Suppressor macrophage treated with lipopolysaccharide for 4 hours (primary cell): ENCODE measurements at regions not wholly inside any gene's neighbourhood (a gene's known extent, or its start where the extent isn't known, plus 50 kb on each side); places are given as distances from the start of the nearest gene placed in this dataset.

Experiments used
- DNase-seq: peaks from one replicate; pipeline ENCODE4 v3.0.0-alpha.2; 2020

DNA sequence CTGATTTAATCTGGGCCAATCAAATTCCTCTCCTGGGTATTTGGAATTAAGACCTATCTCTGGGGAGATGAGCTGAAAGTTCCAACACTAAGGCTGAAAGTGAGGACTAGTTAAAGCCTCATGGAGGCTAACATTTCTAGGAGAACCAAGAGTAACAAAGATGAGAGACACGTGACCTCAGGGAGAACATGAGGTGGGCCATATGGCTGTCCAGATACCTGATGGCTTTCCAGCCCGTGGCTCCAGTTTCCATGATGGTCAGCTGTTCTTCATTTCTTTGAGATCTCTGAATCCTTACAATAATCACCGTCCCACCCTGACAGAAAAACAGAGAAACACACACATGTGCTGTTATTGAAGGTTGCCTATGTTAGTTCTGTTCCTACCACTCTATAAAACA is 66.1 kb downstream of the LEPR start:
- no peak for DNase-seq

DNA sequence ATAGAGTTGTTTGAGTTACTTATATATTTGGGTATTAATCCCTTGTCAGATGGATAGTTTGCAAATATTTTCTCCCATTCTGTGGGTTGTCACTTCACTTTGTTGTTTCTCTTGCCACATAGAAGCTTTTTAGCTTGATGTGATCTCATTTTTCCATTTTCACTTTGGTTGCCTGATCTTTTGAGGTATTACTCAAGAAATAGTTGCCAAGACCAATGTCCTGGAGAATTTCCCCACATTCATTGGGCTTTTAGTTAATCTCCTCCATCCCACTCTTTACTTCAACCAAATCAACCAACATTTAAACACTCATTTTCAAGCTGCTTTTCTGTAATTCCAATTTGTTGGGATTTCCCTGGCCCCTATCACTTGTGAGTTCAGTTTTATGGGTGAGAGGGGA is 69.0 kb downstream of the LEPR start:
- DNase-seq, result no peak

DNA sequence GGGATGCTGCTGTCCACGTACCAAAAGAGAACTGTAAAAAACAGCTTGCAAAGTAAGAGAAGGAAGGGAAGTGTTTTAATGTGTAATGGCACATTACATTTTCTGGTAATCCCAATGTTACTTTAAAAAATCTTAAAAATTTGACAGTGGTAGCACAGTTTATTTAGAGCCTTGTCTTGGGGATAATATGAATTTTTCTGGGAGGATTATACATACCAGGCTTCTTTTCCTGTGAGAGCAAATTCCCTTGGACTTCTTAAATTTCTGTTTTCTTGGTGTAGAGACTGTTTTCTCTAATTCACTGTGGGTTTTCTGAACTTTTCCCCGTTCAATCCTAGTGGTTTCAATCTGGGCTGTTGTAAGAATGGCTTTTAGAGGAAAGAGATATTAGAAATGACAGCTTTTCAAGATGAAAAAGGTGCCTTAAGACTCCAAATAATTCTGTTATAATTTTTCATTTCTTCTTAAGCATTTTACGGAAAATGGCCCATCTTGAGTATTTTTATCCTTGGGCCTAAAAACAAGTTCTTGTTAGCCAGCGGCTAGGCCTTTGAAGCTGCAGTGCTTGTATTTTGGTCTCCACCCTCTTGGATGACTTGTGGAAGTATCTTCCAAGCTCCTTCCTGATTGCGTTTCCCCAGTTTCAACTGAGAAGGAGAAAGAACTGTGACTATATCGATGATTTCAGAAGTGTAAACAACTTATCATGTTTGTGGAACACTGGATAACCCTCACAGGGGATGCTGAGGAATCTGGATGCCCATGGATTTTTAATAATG is 70.0 kb downstream of the LEPR start:
- DNase-seq, result no peak

DNA sequence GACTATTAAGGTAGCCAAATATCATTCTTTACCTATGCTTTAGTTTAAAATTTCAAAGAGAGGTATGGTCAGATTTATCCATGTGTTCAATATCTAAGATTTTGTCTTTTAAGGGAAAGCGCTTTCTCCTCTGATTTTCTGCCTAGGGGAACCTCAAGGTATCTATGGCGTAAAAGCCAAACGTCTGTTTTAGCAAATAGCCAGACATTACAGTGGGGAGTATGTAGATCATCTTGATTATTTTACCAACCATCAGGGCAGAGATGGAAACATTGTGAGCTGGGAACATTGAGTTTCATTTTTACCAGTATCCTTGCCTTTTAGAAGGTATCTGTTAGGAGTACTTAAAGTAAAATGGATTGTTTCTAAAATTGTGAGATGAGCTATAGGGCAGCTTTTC is 71.0 kb downstream of the LEPR start:
- no peak for DNase-seq

- no peak for DNase-seq
These were observed 73.3 kb downstream of the LEPR start for GRCh38 chr1:65493802-65494201.

- DNase-seq, result no peak
These were observed 74.2 kb downstream of the LEPR start for GRCh38 chr1:65494671-65495070.

- no peak for DNase-seq
These were observed 74.7 kb downstream of the LEPR start for GRCh38 chr1:65495137-65495536.

- DNase-seq, result no peak
These were observed 76.9 kb downstream of the LEPR start for GRCh38 chr1:65497256-65497830.

- DNase-seq, result no peak
These were observed 83.0 kb downstream of the LEPR start for GRCh38 chr1:65503427-65503826.

DNA sequence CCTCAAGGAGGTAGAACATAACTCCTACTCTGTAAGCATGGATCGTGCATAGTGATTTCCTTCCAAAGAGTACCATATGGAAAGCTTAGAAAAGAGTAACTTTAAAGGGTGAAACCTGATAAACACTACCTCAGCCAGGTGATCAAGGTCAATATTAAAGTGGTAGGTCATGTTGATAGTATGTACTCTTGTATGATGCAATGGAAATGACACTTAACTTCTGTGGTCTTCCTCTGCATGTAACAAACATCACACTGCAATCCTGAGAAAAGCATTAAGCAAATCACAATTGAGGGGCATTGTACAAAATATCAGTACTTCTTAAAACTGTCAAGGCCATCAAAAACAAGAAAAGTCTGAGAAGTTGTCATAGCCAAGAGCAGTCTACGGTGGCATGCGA is 83.8 kb downstream of the LEPR start:
- no peak for DNase-seq

GRCh38 chr1:65505547-65506300 is 85.3 kb downstream of the LEPR start:
- no peak for DNase-seq

DNA sequence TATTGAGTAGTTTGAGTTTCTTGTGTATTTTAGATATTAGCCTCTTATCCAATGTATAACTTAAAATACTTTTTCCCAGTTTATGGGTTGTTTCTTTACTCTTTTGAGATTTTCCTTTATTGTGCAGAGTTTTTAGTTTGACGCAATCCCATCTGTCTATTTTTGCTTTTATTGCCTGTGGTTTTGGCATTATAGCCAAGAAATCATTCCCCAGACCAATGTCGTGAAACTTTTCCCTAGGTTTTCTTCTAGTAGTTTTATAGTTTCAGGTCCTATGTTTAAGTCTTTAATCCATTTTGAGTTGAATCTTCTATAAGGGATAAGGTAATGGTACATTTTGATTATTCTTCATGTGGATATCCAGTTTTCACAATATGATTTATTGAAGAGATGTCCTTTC is 87.6 kb downstream of the LEPR start:
- no peak for DNase-seq

DNA sequence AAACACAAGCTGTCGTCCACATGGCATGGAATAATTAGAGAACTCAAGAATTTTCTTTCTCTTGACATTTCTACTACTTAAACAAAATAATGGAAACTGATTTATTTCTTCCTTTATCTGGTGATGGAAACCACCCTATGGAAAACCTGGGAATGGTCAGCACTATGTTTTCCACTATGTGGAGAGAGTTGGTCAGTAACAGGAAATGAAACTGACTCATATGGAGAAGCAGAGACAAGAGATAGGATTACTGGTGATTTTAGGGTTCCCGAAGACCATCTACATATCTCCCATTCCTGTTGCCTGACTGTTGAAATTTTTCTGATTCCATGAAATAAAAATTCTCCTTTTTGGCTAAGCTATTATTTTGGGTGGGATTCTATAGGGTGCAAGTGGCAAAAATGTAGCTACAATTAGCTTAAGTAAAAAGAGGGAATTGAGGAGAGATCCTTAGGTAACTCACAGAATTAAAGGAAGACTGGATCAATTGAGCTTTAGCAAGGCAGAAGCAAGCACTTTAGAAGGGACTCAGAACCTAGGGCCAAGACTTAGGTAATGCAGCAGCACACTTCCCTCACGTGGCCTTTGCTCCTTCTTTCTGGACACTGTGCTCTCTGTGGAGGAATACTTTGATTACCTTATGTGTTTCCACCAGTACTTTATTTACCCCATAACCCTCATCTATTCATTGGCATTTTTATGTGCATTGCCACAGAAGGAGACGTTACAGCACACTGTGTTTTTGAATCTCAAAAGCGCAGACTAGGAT is 89.6 kb downstream of the LEPR start:
- DNase-seq, result peak; percentile 9

- no peak for DNase-seq
These were observed 90.5 kb downstream of the LEPR start for GRCh38 chr1:65510961-65511360.

DNA sequence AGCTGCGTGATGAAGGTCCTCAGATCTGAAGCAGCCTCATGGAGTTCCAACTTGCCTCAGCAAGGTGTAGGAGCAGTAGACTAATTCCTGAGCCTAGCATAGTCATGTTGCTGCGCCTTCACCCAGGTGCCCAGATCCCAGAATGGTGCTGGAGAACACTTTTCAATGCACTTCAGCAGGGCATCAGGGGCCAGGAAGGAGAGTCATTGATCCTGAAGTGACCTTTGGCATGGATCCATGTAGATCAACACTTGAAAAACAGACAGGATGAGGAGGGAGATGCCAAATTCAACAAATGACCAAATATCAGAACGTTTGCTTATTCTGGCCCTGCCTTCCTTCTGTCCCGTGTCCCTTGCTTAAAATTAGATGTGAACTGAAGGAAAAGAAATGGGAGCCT is 91.9 kb downstream of the LEPR start:
- no peak for DNase-seq

DNA sequence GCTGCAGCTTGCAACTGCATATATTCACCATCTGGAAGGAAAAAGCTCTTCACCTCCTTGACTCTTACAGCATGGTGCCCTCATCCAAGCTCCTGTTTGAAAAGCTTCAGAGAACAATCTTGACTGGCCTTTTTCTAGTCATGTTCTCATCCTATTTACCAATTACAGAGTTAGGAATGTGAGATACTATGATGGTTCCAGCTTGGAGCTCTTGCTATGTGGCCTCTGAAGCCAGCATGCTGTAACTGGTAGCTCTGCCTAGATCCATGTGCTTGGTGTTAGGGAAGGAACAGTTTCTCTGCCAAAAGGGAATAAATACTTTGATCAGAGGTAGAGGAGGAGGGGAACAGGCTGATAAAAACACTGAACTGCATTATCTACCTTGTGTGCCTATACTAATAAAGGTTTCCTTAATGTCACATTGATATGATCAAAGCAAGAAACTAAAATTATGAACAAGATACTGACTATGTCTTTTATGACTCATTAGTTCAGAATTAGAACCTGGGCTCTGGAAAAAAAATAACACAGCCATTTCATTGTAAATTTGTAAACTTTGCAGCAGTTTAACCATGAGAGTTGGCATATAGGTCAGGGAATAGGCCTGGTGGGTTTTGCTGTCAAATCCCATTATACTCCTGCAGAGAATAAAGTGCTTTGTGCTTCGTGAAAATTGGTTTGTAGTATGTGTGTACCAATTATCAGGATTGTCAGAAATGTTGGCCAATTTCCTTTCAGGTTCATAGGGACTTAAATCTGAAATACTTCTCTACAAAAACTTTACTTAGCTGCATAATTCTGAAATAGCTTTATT is 92.7 kb downstream of the LEPR start:
- DNase-seq, result no peak

- DNase-seq, result no peak
These were observed 93.6 kb downstream of the LEPR start for GRCh38 chr1:65514041-65514440.

- no peak for DNase-seq
These were observed 104.4 kb downstream of the LEPR start for GRCh38 chr1:65524931-65525265.

GRCh38 chr1:65525266-65526048 is 105.0 kb downstream of the LEPR start:
- DNase-seq, result no peak

GRCh38 chr1:65526049-65526556 is 105.6 kb downstream of the LEPR start:
- no peak for DNase-seq

- no peak for DNase-seq
These were observed 106.7 kb downstream of the LEPR start for GRCh38 chr1:65527190-65527589.
